MCF 10A (cell line): ENCODE measurements at regions not wholly inside any gene's neighbourhood (a gene's known extent, or its start where the extent isn't known, plus 50 kb on each side); places are given as distances from the start of the nearest gene placed in this dataset.

Source experiments
- BruUV-seq: library from RNA; stranded (reverse); fragments of 400-500 nt; replicated peaks from 2 replicates; lab custom pipeline; 2021; lab: Mats Ljungman, UMichigan
- CTCF ChIA-PET: fragments of 300-600 bp; sonication (Branson Sonifier 250); formaldehyde crosslinking; extraction: SDS; loops from one replicate; lab custom pipeline; 2021; ENCODE audit warnings: antibody characterized with exemption, inconsistent platforms; lab: Yijun Ruan, JAX
- POLR2A ChIA-PET: fragments of 300-600, 350-650 bp; sonication (Branson Sonifier 250); formaldehyde crosslinking; extraction: SDS; loops from one replicate; lab custom pipeline; 2020; ENCODE audit warnings: antibody characterized with exemption, inconsistent platforms; lab: Yijun Ruan, JAX
- DNase-seq: peaks from one replicate; pipeline ENCODE4 v3.0.0-alpha.2; 2018; ENCODE audit not compliant: unreplicated experiment
- H3K27ac Mint-ChIP-seq: one replicate; pipeline ENCODE4 v1.8.0; 2022; ENCODE audit warnings: mild to moderate bottlenecking, low read depth, mixed read lengths; ENCODE audit not compliant: unreplicated experiment
- H3K27me3 Mint-ChIP-seq: one replicate; pipeline ENCODE4 v1.8.0; 2022; ENCODE audit warnings: mixed read lengths; ENCODE audit not compliant: insufficient read depth, unreplicated experiment
- H3K36me3 Mint-ChIP-seq: one replicate; pipeline ENCODE4 v1.8.0; 2022; ENCODE audit warnings: mild to moderate bottlenecking, moderate library complexity, mixed read lengths; ENCODE audit not compliant: insufficient read depth, unreplicated experiment
- H3K4me1 Mint-ChIP-seq: one replicate; pipeline ENCODE4 v1.8.0; 2022; ENCODE audit warnings: mixed read lengths; ENCODE audit not compliant: insufficient read depth, unreplicated experiment
- H3K4me3 Mint-ChIP-seq: one replicate; pipeline ENCODE4 v1.8.0; 2022; ENCODE audit warnings: mild to moderate bottlenecking, moderate library complexity, mixed read lengths; ENCODE audit not compliant: unreplicated experiment
- H3K9me3 Mint-ChIP-seq: one replicate; pipeline ENCODE4 v1.8.0; 2022; ENCODE audit warnings: mixed read lengths; ENCODE audit not compliant: unreplicated experiment
- intact Hi-C: fragments of 100-400 bp; cut with micrococcal nuclease; formaldehyde crosslinking; loops from 2 replicates; pipeline ENCODE4 v1.14.1; 2022
- TF ChIP-seq, protein P1 (sequence below): fragments of 200-600 bp; IDR thresholded peaks from one replicate; pipeline ENCODE4 v1.8.0; 2022; ENCODE audit warnings: antibody characterized with exemption, mild to moderate bottlenecking; ENCODE audit not compliant: unreplicated experiment

- DNase-seq, result no peak
- no peak overlapping the region for H3K27ac Mint-ChIP-seq
- peaks cover 36% of the 10 kb centered on the region for H3K27me3 Mint-ChIP-seq
- H3K36me3 Mint-ChIP-seq, result no peaks in the 10 kb centered on the region
- ChIA-PET CTCF (no interaction called here), POLR2A (no interaction called here)
- no peak overlapping the region for H3K4me3 Mint-ChIP-seq
- H3K9me3 Mint-ChIP-seq, result no peaks in the 10 kb centered on the region
- BruUV-seq, result no TSS peak
- TF ChIP-seq, protein P1, sequence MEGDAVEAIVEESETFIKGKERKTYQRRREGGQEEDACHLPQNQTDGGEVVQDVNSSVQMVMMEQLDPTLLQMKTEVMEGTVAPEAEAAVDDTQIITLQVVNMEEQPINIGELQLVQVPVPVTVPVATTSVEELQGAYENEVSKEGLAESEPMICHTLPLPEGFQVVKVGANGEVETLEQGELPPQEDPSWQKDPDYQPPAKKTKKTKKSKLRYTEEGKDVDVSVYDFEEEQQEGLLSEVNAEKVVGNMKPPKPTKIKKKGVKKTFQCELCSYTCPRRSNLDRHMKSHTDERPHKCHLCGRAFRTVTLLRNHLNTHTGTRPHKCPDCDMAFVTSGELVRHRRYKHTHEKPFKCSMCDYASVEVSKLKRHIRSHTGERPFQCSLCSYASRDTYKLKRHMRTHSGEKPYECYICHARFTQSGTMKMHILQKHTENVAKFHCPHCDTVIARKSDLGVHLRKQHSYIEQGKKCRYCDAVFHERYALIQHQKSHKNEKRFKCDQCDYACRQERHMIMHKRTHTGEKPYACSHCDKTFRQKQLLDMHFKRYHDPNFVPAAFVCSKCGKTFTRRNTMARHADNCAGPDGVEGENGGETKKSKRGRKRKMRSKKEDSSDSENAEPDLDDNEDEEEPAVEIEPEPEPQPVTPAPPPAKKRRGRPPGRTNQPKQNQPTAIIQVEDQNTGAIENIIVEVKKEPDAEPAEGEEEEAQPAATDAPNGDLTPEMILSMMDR, result no peak
- no peaks in the 10 kb centered on the region for H3K4me1 Mint-ChIP-seq
- intact Hi-C loops, result no loop called here
Measured at GRCh38 chr10:126836009-126836408, 69.2 kb upstream of the DOCK1 start.

GRCh38 chr10:126838316-126838715 lies 66.9 kb upstream of the DOCK1 start:
- DNase-seq, result no peak
- no TSS peak for BruUV-seq
- TF ChIP-seq, protein P1, result no peak
- no peaks in the 10 kb centered on the region for H3K4me1 Mint-ChIP-seq
- POLR2A ChIA-PET, result no interaction called here
- H3K27me3 Mint-ChIP-seq, result peaks cover 24% of the 10 kb centered on the region
- H3K36me3 Mint-ChIP-seq, result peaks cover 2% of the 10 kb centered on the region
- no peak overlapping the region for H3K27ac Mint-ChIP-seq
- H3K4me3 Mint-ChIP-seq, result no peak overlapping the region
- H3K9me3 Mint-ChIP-seq, result no peaks in the 10 kb centered on the region
- CTCF ChIA-PET, result no interaction called here
- intact Hi-C loops, result no loop called here

GRCh38 chr10:126839094-126839761 lies 66.0 kb upstream of the DOCK1 start:
- peaks cover 5% of the 10 kb centered on the region for H3K36me3 Mint-ChIP-seq
- H3K27me3 Mint-ChIP-seq, result peaks cover 17% of the 10 kb centered on the region
- H3K4me1 Mint-ChIP-seq, result no peaks in the 10 kb centered on the region
- ChIA-PET CTCF (no interaction called here), POLR2A (interaction anchor here (0.6 kb wide), 2 partner anchors 12 to 1007 kb away, joined by 3 to 4 read pairs; no protein-coding TSS in a partner anchor)
- H3K9me3 Mint-ChIP-seq, result no peaks in the 10 kb centered on the region
- no TSS peak for BruUV-seq
- TF ChIP-seq, protein P1, result no peak
- intact Hi-C loops, result no loop called here
- H3K4me3 Mint-ChIP-seq, result no peak overlapping the region
- no peak overlapping the region for H3K27ac Mint-ChIP-seq
- DNase-seq, result no peak

DNA sequence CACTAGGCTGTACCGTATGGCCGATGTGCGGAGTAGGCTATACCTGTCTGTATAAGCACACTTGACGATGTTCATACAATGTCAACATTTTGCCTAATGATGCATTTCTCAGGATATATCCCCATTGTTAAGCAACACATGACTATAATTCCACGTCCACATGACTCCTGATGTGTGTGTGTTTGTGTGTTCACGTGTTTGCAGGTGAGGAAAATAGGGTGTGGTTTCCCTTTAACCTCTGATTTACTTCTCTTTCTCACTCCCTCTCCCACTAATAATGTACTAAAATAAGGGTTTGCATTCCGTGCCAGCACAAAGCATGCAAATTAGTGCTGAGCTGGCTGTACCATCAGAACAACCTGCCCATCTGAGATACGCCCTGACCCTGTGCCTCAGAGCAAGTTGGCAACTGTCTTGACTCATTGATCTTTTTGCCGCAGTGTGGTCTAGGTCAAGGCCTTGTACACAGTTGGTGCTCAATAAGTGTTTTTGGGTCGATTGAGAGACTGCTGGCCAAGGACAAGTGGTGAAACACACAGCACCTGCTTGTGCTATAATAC lies 64.6 kb upstream of the DOCK1 start:
- POLR2A ChIA-PET, result no interaction called here
- TF ChIP-seq, protein P1, result no peak
- no peak for DNase-seq
- BruUV-seq, result no TSS peak
- H3K27me3 Mint-ChIP-seq, result peaks cover 3% of the 10 kb centered on the region
- H3K4me3 Mint-ChIP-seq, result no peak overlapping the region
- no peaks in the 10 kb centered on the region for H3K9me3 Mint-ChIP-seq
- intact Hi-C loops, result no loop called here
- CTCF ChIA-PET, result interaction anchor here (0.7 kb wide), 1 partner anchor 837 kb away, joined by 3 read pairs; no protein-coding TSS in a partner anchor
- peaks cover 5% of the 10 kb centered on the region for H3K36me3 Mint-ChIP-seq
- no peaks in the 10 kb centered on the region for H3K4me1 Mint-ChIP-seq
- no peak overlapping the region for H3K27ac Mint-ChIP-seq
